GM23248 (cell line): ENCODE measurements at regions not wholly inside any gene's neighbourhood (a gene's known extent, or its start where the extent isn't known, plus 50 kb on each side); places are given as distances from the start of the nearest gene placed in this dataset.

Source experiments
- DNase-seq: peaks from one replicate; pipeline ENCODE4 v3.0.0-alpha.2; 2015
- H2AFZ ChIP-seq: fragments of 200-600 bp; sonication (generic); 2 replicates; pipeline ENCODE4 v1.6.1; 2016; ENCODE audit warnings: antibody characterized with exemption
- H3F3A ChIP-seq: fragments of 200-600 bp; sonication (generic); 2 replicates; pipeline ENCODE4 v1.6.1; 2016; ENCODE audit warnings: mild to moderate bottlenecking, antibody characterized with exemption, mixed run types; ENCODE audit not compliant: insufficient read depth
- H3K27ac ChIP-seq: fragments of 200-600 bp; sonication (generic); 2 replicates; pipeline ENCODE4 v1.5.1; 2016; ENCODE audit warnings: mild to moderate bottlenecking
- H3K27me3 ChIP-seq: fragments of 200-600 bp; sonication (generic); replicated peaks from 2 replicates; pipeline ENCODE4 v1.6.1; 2016; ENCODE audit warnings: mild to moderate bottlenecking; ENCODE audit not compliant: insufficient read depth
- H3K36me3 ChIP-seq: fragments of 200-600 bp; sonication (generic); 2 replicates; pipeline ENCODE4 v1.6.1; 2016; ENCODE audit warnings: low read depth, mild to moderate bottlenecking
- H3K4me1 ChIP-seq: fragments of 200-600 bp; sonication (generic); 2 replicates; pipeline ENCODE4 v1.6.1; 2016; ENCODE audit warnings: mild to moderate bottlenecking; ENCODE audit not compliant: insufficient read depth
- H3K4me2 ChIP-seq: fragments of 200-600 bp; sonication (generic); one replicate; pipeline ENCODE4 v1.6.1; 2016; ENCODE audit warnings: mild to moderate bottlenecking; ENCODE audit not compliant: unreplicated experiment
- H3K4me3 ChIP-seq: fragments of 200-600 bp; sonication (generic); 2 replicates; pipeline ENCODE4 v1.5.1; 2016; ENCODE audit warnings: mild to moderate bottlenecking
- H3K79me2 ChIP-seq: fragments of 200-600 bp; sonication (generic); 2 replicates; pipeline ENCODE4 v1.6.1; 2016; ENCODE audit warnings: mild to moderate bottlenecking; ENCODE audit not compliant: insufficient read depth
- H3K9ac ChIP-seq: fragments of 200-600 bp; sonication (generic); 2 replicates; pipeline ENCODE4 v1.6.1; 2016; ENCODE audit warnings: mild to moderate bottlenecking
- H3K9me2 ChIP-seq: fragments of 200-600 bp; sonication (generic); 2 replicates; pipeline ENCODE4 v1.6.1; 2016; ENCODE audit warnings: mixed run types, mild to moderate bottlenecking, moderate library complexity; ENCODE audit not compliant: insufficient read depth
- H3K9me3 ChIP-seq: fragments of 200-600 bp; sonication (generic); one replicate; pipeline ENCODE4 v1.6.1; 2017; ENCODE audit warnings: low read depth
- H4K20me1 ChIP-seq: fragments of 200-600 bp; sonication (generic); 2 replicates; pipeline ENCODE4 v1.6.0; 2016; ENCODE audit not compliant: insufficient read depth
- EZH2 ChIP-seq: fragments of 200-600 bp; sonication (generic); IDR thresholded peaks from 2 replicates; pipeline ENCODE4 v1.6.1; 2018; ENCODE audit warnings: antibody characterized with exemption, mild to moderate bottlenecking; ENCODE audit not compliant: insufficient read depth, poor library complexity, severe bottlenecking
- EZH2phosphoT487 ChIP-seq: fragments of 200-600 bp; sonication (generic); IDR thresholded peaks from 2 replicates; pipeline ENCODE4 v1.6.1; 2018; ENCODE audit warnings: antibody characterized with exemption, moderate library complexity, mild to moderate bottlenecking, low read depth; ENCODE audit not compliant: insufficient read depth
- WGBS, 2 experiments: methylation state at CpG; one replicate each; pipeline ENCODE4 v1.1.6; 2015 to 2017; ENCODE audit warnings: low lambda C conversion rate in 2 of 2, low coverage in 1 of 2; ENCODE audit errors: missing lambda C conversion rate in 2 of 2; 5-methylcytosine and 5-hydroxymethylcytosine counted together
- in situ Hi-C: fragments of 300-500 bp; cut with MboI; formaldehyde crosslinking; loops from 2 replicates; pipeline ENCODE4 v1.15.0; 2020

- H2AFZ ChIP-seq, result peak overlapping the region; percentile 48
- peaks cover 3% of the 10 kb centered on the region; the same call in 1 of the 2 replicates for H3K9me2 ChIP-seq
- in situ Hi-C loops, result no loop called here
- H3K79me2 ChIP-seq, result no peaks in the 10 kb centered on the region
- H3K4me2 ChIP-seq, result no peak overlapping the region
- H3K4me3 ChIP-seq, result no peak overlapping the region
- H3K36me3 ChIP-seq, result no peaks in the 10 kb centered on the region
- TF ChIP-seq EZH2 (no peak), EZH2phosphoT487 (no peak)
- 16 to 18% methylated on average over 6 of the region's 6 CpGs for WGBS, 2 experiments
- H3K4me1 ChIP-seq, result peaks cover 54% of the 10 kb centered on the region
- no peaks in the 10 kb centered on the region for H3K9me3 ChIP-seq
- no peaks in the 10 kb centered on the region for H4K20me1 ChIP-seq
- H3F3A ChIP-seq, result peaks cover 33% of the 10 kb centered on the region
- no peak overlapping the region for H3K9ac ChIP-seq
- peak; percentile 45 for DNase-seq
- no peak overlapping the region for H3K27ac ChIP-seq
- no peaks in the 10 kb centered on the region for H3K27me3 ChIP-seq
Observed at GRCh38 chr6:84278321-84278998, 51.0 kb upstream of the CEP162 start.
